RWPE2 (cell line): ENCODE measurements at regions not wholly inside any gene's neighbourhood (a gene's known extent, or its start where the extent isn't known, plus 50 kb on each side); places are given as distances from the start of the nearest gene placed in this dataset.

Experiments
- ATAC-seq: fragments of 200-7000 bp; cut with Tn5 transposase; 3 replicates; pipeline ENCODE4 v1.9.1; 2021; ENCODE audit warnings: low read depth
- DNase-seq: peaks from one replicate; pipeline ENCODE4 v3.0.0-alpha.2; 2020; ENCODE audit warnings: low spot score
- H3K27ac ChIP-seq: fragments of 450-650 bp; 2 replicates; pipeline ENCODE4 v1.5.1; 2017; ENCODE audit warnings: mild to moderate bottlenecking; ENCODE audit not compliant: poor library complexity, severe bottlenecking
- H3K27me3 ChIP-seq: fragments of 250-450 bp; sonication (Bioruptor Pico); 2 replicates; pipeline ENCODE4 v1.5.1; 2021; ENCODE audit warnings: mild to moderate bottlenecking, moderate library complexity; ENCODE audit not compliant: insufficient read depth, poor library complexity, severe bottlenecking
- H3K36me3 ChIP-seq: fragments of 250-450 bp; sonication (Bioruptor Pico); 2 replicates; pipeline ENCODE4 v1.5.1; 2020; ENCODE audit warnings: low read depth, mild to moderate bottlenecking, moderate library complexity
- H3K4me1 ChIP-seq: fragments of 250-450 bp; sonication (Bioruptor Pico); 2 replicates; pipeline ENCODE4 v1.5.1; 2021; ENCODE audit warnings: mild to moderate bottlenecking, moderate library complexity; ENCODE audit not compliant: insufficient read depth, poor library complexity, severe bottlenecking
- H3K4me3 ChIP-seq: fragments of 250-450 bp; sonication (Bioruptor Pico); 2 replicates; pipeline ENCODE4 v1.5.1; 2021; ENCODE audit warnings: mild to moderate bottlenecking, moderate library complexity; ENCODE audit not compliant: severe bottlenecking
- H3K9me3 ChIP-seq: fragments of 250-450 bp; sonication (Bioruptor Pico); 2 replicates; pipeline ENCODE4 v1.5.1; 2021; ENCODE audit warnings: mild to moderate bottlenecking, moderate library complexity; ENCODE audit not compliant: severe bottlenecking
- TF ChIP-seq, protein P1 (sequence below): fragments of 450-650 bp; IDR thresholded peaks from one replicate; pipeline ENCODE4 v1.5.1; 2017; ENCODE audit warnings: mild to moderate bottlenecking, moderate library complexity; ENCODE audit not compliant: poor library complexity, severe bottlenecking

DNA sequence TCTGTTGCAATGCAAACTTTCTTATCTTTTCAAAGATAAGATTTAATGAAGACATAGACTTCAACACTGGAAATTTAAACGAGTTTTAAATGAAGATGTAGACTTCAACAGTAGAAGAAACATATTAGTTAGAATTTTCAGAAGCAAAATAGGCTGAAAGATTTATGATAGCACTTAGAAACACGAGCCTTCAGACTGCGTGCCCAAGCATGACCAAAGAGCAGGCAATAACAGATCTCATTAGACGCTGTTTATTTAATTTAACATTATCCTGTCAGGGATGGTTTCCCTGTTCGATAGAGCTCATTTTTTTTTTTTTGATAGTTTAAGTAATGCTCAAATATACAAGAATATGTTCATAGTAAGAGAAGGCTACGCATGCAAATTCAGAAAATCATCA, 604.7 kb upstream of the SOX9 start:
- H3K9me3 ChIP-seq: no peaks in the 10 kb centered on the region
- H3K4me1 ChIP-seq: peaks cover 20% of the 10 kb centered on the region
- no peak overlapping the region for H3K4me3 ChIP-seq
- no peaks in the 10 kb centered on the region for H3K27me3 ChIP-seq
- H3K27ac ChIP-seq: no peak overlapping the region
- DNase-seq (no peak), ATAC-seq (no peak)
- TF ChIP-seq, protein P1, sequence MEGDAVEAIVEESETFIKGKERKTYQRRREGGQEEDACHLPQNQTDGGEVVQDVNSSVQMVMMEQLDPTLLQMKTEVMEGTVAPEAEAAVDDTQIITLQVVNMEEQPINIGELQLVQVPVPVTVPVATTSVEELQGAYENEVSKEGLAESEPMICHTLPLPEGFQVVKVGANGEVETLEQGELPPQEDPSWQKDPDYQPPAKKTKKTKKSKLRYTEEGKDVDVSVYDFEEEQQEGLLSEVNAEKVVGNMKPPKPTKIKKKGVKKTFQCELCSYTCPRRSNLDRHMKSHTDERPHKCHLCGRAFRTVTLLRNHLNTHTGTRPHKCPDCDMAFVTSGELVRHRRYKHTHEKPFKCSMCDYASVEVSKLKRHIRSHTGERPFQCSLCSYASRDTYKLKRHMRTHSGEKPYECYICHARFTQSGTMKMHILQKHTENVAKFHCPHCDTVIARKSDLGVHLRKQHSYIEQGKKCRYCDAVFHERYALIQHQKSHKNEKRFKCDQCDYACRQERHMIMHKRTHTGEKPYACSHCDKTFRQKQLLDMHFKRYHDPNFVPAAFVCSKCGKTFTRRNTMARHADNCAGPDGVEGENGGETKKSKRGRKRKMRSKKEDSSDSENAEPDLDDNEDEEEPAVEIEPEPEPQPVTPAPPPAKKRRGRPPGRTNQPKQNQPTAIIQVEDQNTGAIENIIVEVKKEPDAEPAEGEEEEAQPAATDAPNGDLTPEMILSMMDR: no peak
- H3K36me3 ChIP-seq: no peaks in the 10 kb centered on the region

DNA sequence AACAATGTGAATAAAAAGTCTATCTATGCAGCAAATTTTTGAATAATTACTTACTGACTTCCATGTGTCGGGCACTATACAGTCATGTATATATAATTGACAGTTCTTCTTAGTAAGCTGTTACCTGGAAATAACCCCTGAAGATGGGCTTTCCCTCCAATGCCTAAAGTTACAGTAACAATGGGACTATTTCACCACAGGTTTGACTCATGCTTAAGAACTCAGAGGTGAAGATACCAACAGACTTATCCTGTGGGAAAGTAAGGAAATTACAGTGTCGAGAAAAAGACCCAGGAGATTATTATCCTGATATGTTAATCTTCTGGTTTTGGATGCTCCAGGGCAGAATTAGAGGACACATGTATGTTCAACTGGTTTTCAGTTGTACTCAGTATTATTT, 601.5 kb upstream of the SOX9 start:
- H3K4me1 ChIP-seq: peaks cover 20% of the 10 kb centered on the region
- H3K4me3 ChIP-seq: no peak overlapping the region
- H3K36me3 ChIP-seq: no peaks in the 10 kb centered on the region
- no peaks in the 10 kb centered on the region for H3K27me3 ChIP-seq
- peak overlapping the region; percentile 16 for H3K27ac ChIP-seq
- no peaks in the 10 kb centered on the region for H3K9me3 ChIP-seq
- DNase-seq: no peak
- TF ChIP-seq, protein P1: no peak
- ATAC-seq: peak; percentile 96

DNA sequence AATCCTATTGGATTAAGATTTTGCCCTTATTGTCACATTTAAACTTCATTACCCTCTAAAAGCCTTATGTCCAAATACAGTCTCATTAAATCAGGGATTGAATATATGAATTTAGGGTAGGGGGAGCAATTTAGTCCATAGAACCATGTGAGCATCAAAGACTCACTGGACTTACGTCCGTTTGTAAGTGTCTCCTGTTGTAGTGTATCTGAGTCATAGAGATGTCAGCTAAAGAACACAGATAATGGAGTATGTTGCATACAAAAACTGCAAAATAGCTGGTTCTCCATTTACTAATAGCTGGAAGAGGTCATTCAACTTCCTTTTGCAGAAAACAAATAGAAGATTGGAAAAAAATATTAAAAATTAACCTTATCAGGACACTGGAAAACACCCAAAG, 599.1 kb upstream of the SOX9 start:
- ATAC-seq (no peak), DNase-seq (no peak)
- peaks cover 8% of the 10 kb centered on the region for H3K4me1 ChIP-seq
- no peak overlapping the region for H3K27ac ChIP-seq
- H3K27me3 ChIP-seq: no peaks in the 10 kb centered on the region
- H3K4me3 ChIP-seq: no peak overlapping the region
- no peaks in the 10 kb centered on the region for H3K36me3 ChIP-seq
- TF ChIP-seq, protein P1: no peak
- H3K9me3 ChIP-seq: no peaks in the 10 kb centered on the region

DNA sequence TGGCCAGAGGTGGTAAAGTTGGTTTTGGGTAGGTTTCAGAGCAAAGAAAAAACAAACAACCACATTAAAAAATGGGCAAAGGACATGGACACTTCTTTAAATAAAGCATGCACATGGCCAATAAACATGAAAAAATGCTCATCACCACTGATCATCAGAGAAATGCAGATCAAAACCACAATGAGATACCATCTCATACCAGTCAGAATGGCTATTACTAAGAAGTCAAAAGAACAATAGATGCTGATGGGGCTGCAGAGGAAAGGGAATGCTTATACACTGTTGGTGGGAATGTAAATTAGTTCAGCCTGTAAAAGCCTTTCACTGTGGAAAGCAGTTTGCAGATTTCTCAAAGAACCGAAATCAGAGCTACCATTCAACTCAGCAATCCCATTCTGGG, 598.4 kb upstream of the SOX9 start:
- Histone ChIP-seq H3K27ac (no peak overlapping the region), H3K9me3 (no peaks in the 10 kb centered on the region), H3K27me3 (no peaks in the 10 kb centered on the region), H3K4me3 (no peak overlapping the region), H3K36me3 (no peaks in the 10 kb centered on the region), H3K4me1 (peaks cover 8% of the 10 kb centered on the region)
- DNase-seq (no peak), ATAC-seq (no peak)
- TF ChIP-seq, protein P1: no peak

DNA sequence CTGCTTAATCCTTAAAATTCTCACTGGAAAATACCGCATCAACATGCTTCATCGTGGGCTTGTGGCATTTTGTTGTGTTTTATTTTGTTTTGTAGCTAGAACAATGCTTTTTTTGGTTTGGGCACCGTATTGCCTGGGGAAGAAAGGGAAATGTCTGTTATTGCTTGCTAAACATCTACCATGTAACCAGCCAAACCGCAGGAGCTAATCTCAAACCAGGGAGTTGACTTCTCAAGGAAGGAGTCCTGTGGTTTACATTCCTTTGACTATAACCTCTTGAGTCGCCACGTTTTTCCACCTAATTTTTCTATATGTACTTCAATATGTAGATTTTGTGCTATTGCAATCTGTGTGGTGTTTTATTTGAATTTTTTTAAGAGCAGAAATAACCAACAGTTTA, 593.5 kb upstream of the SOX9 start:
- Histone ChIP-seq H3K4me1 (peaks cover 18% of the 10 kb centered on the region), H3K27ac (no peak overlapping the region), H3K9me3 (no peaks in the 10 kb centered on the region), H3K27me3 (no peaks in the 10 kb centered on the region), H3K4me3 (no peak overlapping the region), H3K36me3 (no peaks in the 10 kb centered on the region)
- TF ChIP-seq, protein P1: no peak
- DNase-seq (no peak), ATAC-seq (no peak)
